ENCODE measurements at regions not wholly inside any gene's neighbourhood (a gene's known extent, or its start where the extent isn't known, plus 50 kb on each side); places are given as distances from the start of the nearest gene placed in this dataset.

GRCh38 chr3:101936419-101937356, 87.4 kb downstream of the NFKBIZ start:
- intact Hi-C loops (cut with DNase I; ENCODE audit: low total_unique reads) = no loop called here
- DNase-seq = no peak
- Histone ChIP-seq H3K27me3 (replicated peaks in 1 of 7) (no peaks in the 10 kb centered on the region), H3K9me3 (no peaks in the 10 kb centered on the region), H3K36me3 (no peaks in the 10 kb centered on the region), H3K4me1 (peaks cover 41 to 72% (median 59%) of the 10 kb centered on the region in 6 donors), H3K27ac (peak overlapping the region; percentile 16 to 85 (median 76)), H3K4me3 (peak overlapping the region in 1 of 8 donors; percentile 48)
- WGBS, 5 donors = 48 to 60% (median 52%) methylated on average over 10 of the region's 10 CpGs
- TF ChIP-seq CTCF (IDR thresholded peaks at IDR 0.05 in 8 of 11, conservative IDR thresholded peaks at IDR 0.05 in 3 of 11) (no peak), POLR2A (IDR thresholded peaks at IDR 0.05) (no peak), POLR2AphosphoS5 (IDR thresholded peaks at IDR 0.05) (peak in 1 of 3 donors; percentile 27)

GRCh38 chr3:101938262-101938847, 89.0 kb downstream of the NFKBIZ start:
- no peaks in the 10 kb centered on the region for H3K9me3 ChIP-seq

GRCh38 chr3:101939361-101940049, 90.2 kb downstream of the NFKBIZ start:
- TF ChIP-seq POLR2A (IDR thresholded peaks at IDR 0.05) (no peak), POLR2AphosphoS5 (IDR thresholded peaks at IDR 0.05) (no peak), CTCF (IDR thresholded peaks at IDR 0.05 in 8 of 11, conservative IDR thresholded peaks at IDR 0.05 in 3 of 11) (no peak)
- no peak overlapping the region for H3K4me3 ChIP-seq
- H3K27me3 ChIP-seq (replicated peaks in 1 of 7) = no peaks in the 10 kb centered on the region
- H3K4me1 ChIP-seq = peaks cover 46 to 87% (median 75%) of the 10 kb centered on the region in 6 donors
- DNase-seq = no peak
- H3K36me3 ChIP-seq = no peaks in the 10 kb centered on the region
- 85 to 93% (median 87%) methylated on average over 6 of the region's 6 CpGs for WGBS, 5 donors
- peak overlapping the region in 5 of 8 donors; percentile 29 to 85 (median 81) for H3K27ac ChIP-seq
- intact Hi-C loops (cut with DNase I; ENCODE audit: low total_unique reads) = no loop called here
- H3K9me3 ChIP-seq = no peaks in the 10 kb centered on the region

More at GRCh38 chr3:101938262-101938847, 89.0 kb downstream of the NFKBIZ start:
- no peak for DNase-seq
- Histone ChIP-seq H3K4me1 (peaks cover 46 to 85% (median 75%) of the 10 kb centered on the region in 6 donors), H3K27ac (peak overlapping the region; percentile 4 to 85 (median 76)), H3K4me3 (no peak overlapping the region), H3K36me3 (no peaks in the 10 kb centered on the region), H3K27me3 (replicated peaks in 1 of 7) (no peaks in the 10 kb centered on the region)
- 10 to 15% (median 12%) methylated on average over 2 of the region's 2 CpGs for WGBS, 5 donors
- TF ChIP-seq POLR2A (IDR thresholded peaks at IDR 0.05) (no peak), CTCF (IDR thresholded peaks at IDR 0.05 in 8 of 11, conservative IDR thresholded peaks at IDR 0.05 in 3 of 11) (no peak), POLR2AphosphoS5 (IDR thresholded peaks at IDR 0.05) (no peak)
- intact Hi-C loops (cut with DNase I; ENCODE audit: low total_unique reads) = no loop called here

Measured in spleen (tissue), 11 donors.